Kidney epithelial cell (primary cell): ENCODE measurements at regions not wholly inside any gene's neighbourhood (a gene's known extent, or its start where the extent isn't known, plus 50 kb on each side); places are given as distances from the start of the nearest gene placed in this dataset.

Experiments
- DNase-seq: peaks from one replicate; pipeline ENCODE4 v3.0.0-alpha.2; 2010; ENCODE audit warnings: low read depth
- H3K27me3 ChIP-seq: 2 replicates; pipeline ENCODE4 v1.6.0; 2011; ENCODE audit warnings: low read length; ENCODE audit not compliant: control insufficient read depth, insufficient read depth
- H3K36me3 ChIP-seq: 2 replicates; pipeline ENCODE4 v1.5.1; 2011; ENCODE audit warnings: low read length; ENCODE audit not compliant: control insufficient read depth, insufficient read depth
- H3K4me3 ChIP-seq: 2 replicates; pipeline ENCODE4 v1.5.1; 2011; ENCODE audit warnings: low read depth, mild to moderate bottlenecking, control low read depth, low read length
- CTCF ChIP-seq: IDR thresholded peaks from 2 replicates; pipeline ENCODE4 v1.5.1; 2011; ENCODE audit warnings: mild to moderate bottlenecking, moderate library complexity, low read length, control low read depth, inconsistent platforms; ENCODE audit not compliant: insufficient read depth, poor library complexity, severe bottlenecking

GRCh38 chr7:32150589-32150988, 80.4 kb upstream of the PDE1C start:
- Histone ChIP-seq H3K4me3 (no peak overlapping the region), H3K27me3 (no peaks in the 10 kb centered on the region), H3K36me3 (no peaks in the 10 kb centered on the region)
- no peak for TF ChIP-seq CTCF
- no peak for DNase-seq

- Histone ChIP-seq H3K4me3 (no peak overlapping the region), H3K36me3 (no peaks in the 10 kb centered on the region)
- TF ChIP-seq CTCF: no peak
Observed at GRCh38 chr7:32150039-32150438, 79.8 kb upstream of the PDE1C start.

GRCh38 chr7:32147546-32148268, 77.5 kb upstream of the PDE1C start:
- Histone ChIP-seq H3K27me3 (no peaks in the 10 kb centered on the region), H3K4me3 (no peak overlapping the region), H3K36me3 (no peaks in the 10 kb centered on the region)
- DNase-seq: no peak
- no peak for TF ChIP-seq CTCF

More at GRCh38 chr7:32150039-32150438, 79.8 kb upstream of the PDE1C start:
- DNase-seq: no peak
- H3K27me3 ChIP-seq: no peaks in the 10 kb centered on the region

GRCh38 chr7:32145911-32146310, 75.7 kb upstream of the PDE1C start:
- Histone ChIP-seq H3K36me3 (no peaks in the 10 kb centered on the region), H3K4me3 (no peak overlapping the region), H3K27me3 (no peaks in the 10 kb centered on the region)
- no peak for DNase-seq
- no peak for TF ChIP-seq CTCF

- Histone ChIP-seq H3K27me3 (no peaks in the 10 kb centered on the region), H3K36me3 (no peaks in the 10 kb centered on the region), H3K4me3 (no peak overlapping the region)
- no peak for TF ChIP-seq CTCF
- DNase-seq: no peak
Observed at GRCh38 chr7:32144676-32145075, 74.5 kb upstream of the PDE1C start.

GRCh38 chr7:32143301-32143700, 73.1 kb upstream of the PDE1C start:
- no peak for TF ChIP-seq CTCF
- H3K27me3 ChIP-seq: no peaks in the 10 kb centered on the region
- no peak for DNase-seq
- no peaks in the 10 kb centered on the region for H3K36me3 ChIP-seq
- H3K4me3 ChIP-seq: no peak overlapping the region
